SW 1271 (cell line): ENCODE measurements at regions not wholly inside any gene's neighbourhood (a gene's known extent, or its start where the extent isn't known, plus 50 kb on each side); places are given as distances from the start of the nearest gene placed in this dataset.
A peak's percentile ranks its signal among the peaks of the same experiment; 100 is the strongest.
"Not testable (repeated sequence)": the region's sequence is repeated elsewhere in the genome, so short reads cannot be mapped to it uniquely, and the experiment has no call there.

Source experiments
- DNase-seq, 2 experiments: peaks; one replicate each; lab custom pipeline; 2025; lab: John Stamatoyannopoulos, UW

GRCh38 chr21:28069450-28069923, 923.2 kb downstream of the LTN1 start:
- DNase-seq: no peak

- no peak for DNase-seq
Measured at GRCh38 chr21:28068455-28069358, 924.0 kb downstream of the LTN1 start.

GRCh38 chr21:28066596-28067387, 925.9 kb downstream of the LTN1 start:
- no peak for DNase-seq

GRCh38 chr21:28066076-28066475, 926.6 kb downstream of the LTN1 start:
- no peak for DNase-seq

GRCh38 chr21:28063241-28064216, 929.1 kb downstream of the LTN1 start:
- no peak for DNase-seq

- not testable (repeated sequence) for DNase-seq
Measured at GRCh38 chr21:28052956-28053355, 939.7 kb downstream of the LTN1 start.

GRCh38 chr21:28051649-28052048, 941.0 kb downstream of the LTN1 start:
- peak in 1 of 2 experiments; percentile 15 for DNase-seq

- not testable (repeated sequence) for DNase-seq
Measured at GRCh38 chr21:28035692-28036091, 957.0 kb downstream of the LTN1 start.

- DNase-seq: not testable (repeated sequence)
Measured at GRCh38 chr21:28034916-28035315, 957.8 kb downstream of the LTN1 start.

GRCh38 chr21:28034334-28034733, 958.3 kb downstream of the LTN1 start:
- DNase-seq: not testable (repeated sequence)

GRCh38 chr21:28032652-28033051, 960.0 kb downstream of the LTN1 start:
- not testable (repeated sequence) for DNase-seq

- not testable (repeated sequence) for DNase-seq
Measured at GRCh38 chr21:28031066-28031465, 961.6 kb downstream of the LTN1 start.

GRCh38 chr21:28025111-28025510, 967.6 kb downstream of the LTN1 start:
- DNase-seq: no peak

- peak in 1 of 2 experiments; percentile 0 for DNase-seq
Measured at GRCh38 chr21:28018741-28019669, 973.7 kb downstream of the LTN1 start.

GRCh38 chr21:28018213-28018612, 974.5 kb downstream of the LTN1 start:
- no peak for DNase-seq

- no peak for DNase-seq
Measured at GRCh38 chr21:28016571-28016970, 976.1 kb downstream of the LTN1 start.

- not testable (repeated sequence) for DNase-seq
Measured at GRCh38 chr21:28013123-28013522, 979.6 kb downstream of the LTN1 start.

- not testable (repeated sequence) for DNase-seq
Measured at GRCh38 chr21:28011970-28012369, 980.7 kb downstream of the LTN1 start.

GRCh38 chr21:28008245-28008644, 984.4 kb downstream of the LTN1 start:
- DNase-seq: not testable (repeated sequence)

GRCh38 chr21:28003627-28004026, 989.0 kb downstream of the LTN1 start:
- DNase-seq: not testable (repeated sequence)
